K562 (cell line): ENCODE measurements at regions not wholly inside any gene's neighbourhood (a gene's known extent, or its start where the extent isn't known, plus 50 kb on each side); places are given as distances from the start of the nearest gene placed in this dataset.

Source experiments
- ATAC-seq: fragments of 200-7000 bp; cut with Tn5 transposase; 3 replicates; pipeline ENCODE4 v1.9.1; 2020; ENCODE audit warnings: moderate library complexity
- BruUV-seq: library from RNA; stranded (reverse); fragments of 400-500 nt; replicated peaks from 2 replicates; lab custom pipeline; 2021; lab: Mats Ljungman, UMichigan
- CTCF ChIA-PET: fragments of 300-600 bp; formaldehyde crosslinking; extraction: SDS; loops from one replicate; lab custom pipeline; 2021; ENCODE audit warnings: low intra/inter-chr PET ratio; lab: Yijun Ruan, JAX
- POLR2A ChIA-PET: fragments of 300-600, 350-650 bp; sonication (Branson Sonifier 250); formaldehyde crosslinking; extraction: SDS; loops from one replicate; lab custom pipeline; 2021; ENCODE audit warnings: antibody characterized with exemption, inconsistent platforms; lab: Yijun Ruan, JAX
- DNase-seq, 4 experiments: peaks; one replicate each; pipeline versions ENCODE4 v3.0.0 to v3.0.0-alpha.2; 2011 to 2018; ENCODE audit warnings: low spot score in 3 of 4, mixed read lengths in 3 of 4; ENCODE audit errors: extremely low read depth in 1 of 4
- FAIRE-seq: peaks from 2 replicates; lab custom pipeline; 2011; peaks lifted over from hg19 to GRCh38; lab: Jason Lieb, UNC
- H2AFZ ChIP-seq: 2 replicates; pipeline ENCODE4 v1.6.0; 2011; ENCODE audit warnings: low read depth, low read length, control low read depth, inconsistent platforms
- H3K27ac ChIP-seq: fragments of 200-600 bp; 3 replicates; pipeline ENCODE4 v1.8.0; 2011; ENCODE audit warnings: low read depth, mild to moderate bottlenecking, control low read depth, inconsistent platforms, low read length, moderate library complexity, mixed read lengths; ENCODE audit errors: extremely low read depth
- H3K27me3 ChIP-seq, 2 experiments: fragments of 300-600 bp in 1 of 2; 2 replicates in 1 of 2; 3 replicates in 1 of 2; pipeline versions ENCODE4 v1.6.0 to v1.8.0; 2011; ENCODE audit warnings: inconsistent platforms in 2 of 2, low read length in 2 of 2, mild to moderate bottlenecking in 1 of 2, mixed read lengths in 1 of 2, moderate library complexity in 1 of 2; ENCODE audit not compliant: control insufficient read depth in 2 of 2, insufficient read depth in 2 of 2
- H3K36me3 ChIP-seq: fragments of 300-600 bp; 3 replicates; pipeline ENCODE4 v1.8.0; 2011; ENCODE audit warnings: mild to moderate bottlenecking, low read length, inconsistent platforms; ENCODE audit not compliant: control insufficient read depth, insufficient read depth
- H3K4me1 ChIP-seq, 2 experiments: fragments of 200-600 bp in 1 of 2; replicated peaks in 1 of 2; 2 replicates in 1 of 2; 3 replicates in 1 of 2; pipeline versions ENCODE4 v1.5.1 to v1.8.0; 2011; ENCODE audit warnings: inconsistent platforms in 2 of 2, low read length in 2 of 2, mild to moderate bottlenecking in 1 of 2, mixed read lengths in 1 of 2, moderate library complexity in 1 of 2; ENCODE audit not compliant: control insufficient read depth in 2 of 2, insufficient read depth in 2 of 2
- H3K4me2 ChIP-seq: 2 replicates; pipeline ENCODE4 v1.6.1; 2011; ENCODE audit warnings: low read length, control low read depth, inconsistent platforms, mixed read lengths; ENCODE audit not compliant: insufficient read depth
- H3K4me3 ChIP-seq: fragments of 200-600 bp; sonication (generic), shearing (Covaris generic); 2 replicates; pipeline ENCODE4 v1.5.1; 2016; ENCODE audit warnings: control low read depth, inconsistent platforms
- H3K79me2 ChIP-seq: fragments of 200-600 bp; 3 replicates; pipeline ENCODE4 v1.8.0; 2011; ENCODE audit warnings: low read length, inconsistent platforms; ENCODE audit not compliant: control insufficient read depth, insufficient read depth
- H3K9ac ChIP-seq, 2 experiments: 2 replicates each; pipeline versions ENCODE4 v1.6.0 to v1.6.1; 2011; ENCODE audit warnings: low read depth in 2 of 2, low read length in 2 of 2, control low read depth in 1 of 2, inconsistent platforms in 1 of 2, mild to moderate bottlenecking in 1 of 2, mixed read lengths in 1 of 2; ENCODE audit not compliant: insufficient read depth in 1 of 2
- H3K9me1 ChIP-seq: one replicate; pipeline ENCODE4 v1.6.0; 2011; ENCODE audit warnings: inconsistent platforms, mild to moderate bottlenecking, low read length, moderate library complexity; ENCODE audit not compliant: control insufficient read depth, insufficient read depth
- H3K9me3 ChIP-seq: replicated peaks from 2 replicates; pipeline ENCODE4 v1.5.1; 2011; ENCODE audit warnings: low read depth, low read length, inconsistent platforms; ENCODE audit not compliant: control insufficient read depth, insufficient read depth
- H4K20me1 ChIP-seq: replicated peaks from 2 replicates; pipeline ENCODE4 v1.6.1; 2011; ENCODE audit warnings: low read length, inconsistent platforms, mixed read lengths; ENCODE audit not compliant: control insufficient read depth, insufficient read depth
- BRD4 ChIP-seq: fragments of 200-600 bp; sonication (generic); IDR thresholded peaks from 2 replicates; pipeline ENCODE4 v1.6.1; 2017; ENCODE audit warnings: inconsistent platforms
- ELF4 ChIP-seq: fragments of 450-650 bp; formaldehyde crosslinking; IDR thresholded peaks from 2 replicates; pipeline ENCODE4 v1.4.0; 2022; ENCODE audit warnings: missing genetic modification characterization
- ILK ChIP-seq: fragments of 450-650 bp; IDR thresholded peaks from 2 replicates; pipeline ENCODE4 v1.6.1; 2016; ENCODE audit warnings: missing genetic modification characterization, low read depth, mild to moderate bottlenecking, missing compliant biosample characterization, moderate library complexity, borderline replicate concordance
- MAFK ChIP-seq: IDR thresholded peaks from 2 replicates; pipeline ENCODE4 v1.6.1; 2011; ENCODE audit warnings: low read length, improper control_type of control experiment
- PTBP1 ChIP-seq: fragments of 200-400 bp; formaldehyde crosslinking; IDR thresholded peaks from 2 replicates; pipeline ENCODE4 v1.6.1; 2017; ENCODE audit warnings: low read depth, low read length
- RBM14 ChIP-seq: fragments of 200-400 bp; formaldehyde crosslinking; IDR thresholded peaks from 2 replicates; pipeline ENCODE4 v1.6.1; 2018; ENCODE audit warnings: low read depth, mild to moderate bottlenecking, low read length, moderate library complexity, borderline replicate concordance; ENCODE audit not compliant: insufficient read depth
- SETDB1 ChIP-seq: IDR thresholded peaks from one replicate; pipeline ENCODE4 v1.6.1; 2012; ENCODE audit warnings: low read length, control low read depth, inconsistent platforms
- U2AF1 ChIP-seq: fragments of 200-400 bp; formaldehyde crosslinking; optimal IDR thresholded peaks from 2 replicates; pipeline ENCODE3; 2017; ENCODE audit warnings: mild to moderate bottlenecking, low read depth, low read length, moderate library complexity
- ZZZ3 ChIP-seq: fragments of 450-650 bp; IDR thresholded peaks from 2 replicates; pipeline ENCODE4 v1.6.1; 2016; ENCODE audit warnings: antibody characterized with exemption, mild to moderate bottlenecking, moderate library complexity
- whole genome bisulfite sequencing: fragments of 100-300 bp; shearing (Covaris generic); methylation state at CpG from one replicate; pipeline ENCODE4 v1.1.6; 2016; ENCODE audit warnings: low coverage, mixed read lengths; ENCODE audit not compliant: insufficient coverage; ENCODE audit errors: missing lambda C conversion rate; 5-methylcytosine and 5-hydroxymethylcytosine counted together
- in situ Hi-C: fragments of 300-500 bp; cut with MboI; formaldehyde crosslinking; loops from 4 replicates; pipeline ENCODE4 v1.15.0; 2018; ENCODE audit warnings: inconsistent platforms, mixed read lengths
- intact Hi-C: fragments of 100-400 bp; cut with micrococcal nuclease; formaldehyde crosslinking; loops from 2 replicates; pipeline ENCODE4 v1.14.2; 2022
- TF ChIP-seq, protein P1 (sequence below): fragments of 250-450 bp; sonication (Bioruptor Pico); IDR thresholded peaks from 2 replicates; pipeline ENCODE4 v1.8.0; 2022; ENCODE audit warnings: inconsistent platforms
- TF ChIP-seq, protein P2 (sequence below): IDR thresholded peaks from 2 replicates; pipeline ENCODE4 v1.6.1; 2014; ENCODE audit warnings: antibody characterized with exemption

GRCh38 chr4:25982962-25983361, 68.9 kb downstream of the SMIM20 start:
- FAIRE-seq = no peak
- no peaks in the 10 kb centered on the region for H3K9me3 ChIP-seq
- no peak for DNase-seq
- no peaks in the 10 kb centered on the region for H3K79me2 ChIP-seq
- H3K27ac ChIP-seq = no peak overlapping the region
- no peaks in the 10 kb centered on the region for H3K4me1 ChIP-seq
- no peak overlapping the region for H2AFZ ChIP-seq
- H3K9me1 ChIP-seq = no peaks in the 10 kb centered on the region
- TF ChIP-seq MAFK (no peak), BRD4 (no peak), RBM14 (no peak), ZZZ3 (no peak), ELF4 (CRISPR knock-in tag) (no peak), ILK (no peak), PTBP1 (no peak), SETDB1 (no peak), U2AF1 (no peak)
- TF ChIP-seq, protein P1, sequence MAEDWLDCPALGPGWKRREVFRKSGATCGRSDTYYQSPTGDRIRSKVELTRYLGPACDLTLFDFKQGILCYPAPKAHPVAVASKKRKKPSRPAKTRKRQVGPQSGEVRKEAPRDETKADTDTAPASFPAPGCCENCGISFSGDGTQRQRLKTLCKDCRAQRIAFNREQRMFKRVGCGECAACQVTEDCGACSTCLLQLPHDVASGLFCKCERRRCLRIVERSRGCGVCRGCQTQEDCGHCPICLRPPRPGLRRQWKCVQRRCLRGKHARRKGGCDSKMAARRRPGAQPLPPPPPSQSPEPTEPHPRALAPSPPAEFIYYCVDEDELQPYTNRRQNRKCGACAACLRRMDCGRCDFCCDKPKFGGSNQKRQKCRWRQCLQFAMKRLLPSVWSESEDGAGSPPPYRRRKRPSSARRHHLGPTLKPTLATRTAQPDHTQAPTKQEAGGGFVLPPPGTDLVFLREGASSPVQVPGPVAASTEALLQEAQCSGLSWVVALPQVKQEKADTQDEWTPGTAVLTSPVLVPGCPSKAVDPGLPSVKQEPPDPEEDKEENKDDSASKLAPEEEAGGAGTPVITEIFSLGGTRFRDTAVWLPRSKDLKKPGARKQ (CRISPR knock-in tag) = no peak
- TF ChIP-seq, protein P2, sequence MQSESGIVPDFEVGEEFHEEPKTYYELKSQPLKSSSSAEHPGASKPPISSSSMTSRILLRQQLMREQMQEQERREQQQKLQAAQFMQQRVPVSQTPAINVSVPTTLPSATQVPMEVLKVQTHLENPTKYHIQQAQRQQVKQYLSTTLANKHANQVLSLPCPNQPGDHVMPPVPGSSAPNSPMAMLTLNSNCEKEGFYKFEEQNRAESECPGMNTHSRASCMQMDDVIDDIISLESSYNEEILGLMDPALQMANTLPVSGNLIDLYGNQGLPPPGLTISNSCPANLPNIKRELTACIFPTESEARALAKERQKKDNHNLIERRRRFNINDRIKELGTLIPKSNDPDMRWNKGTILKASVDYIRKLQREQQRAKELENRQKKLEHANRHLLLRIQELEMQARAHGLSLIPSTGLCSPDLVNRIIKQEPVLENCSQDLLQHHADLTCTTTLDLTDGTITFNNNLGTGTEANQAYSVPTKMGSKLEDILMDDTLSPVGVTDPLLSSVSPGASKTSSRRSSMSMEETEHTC = no peak
- TF ChIP-seq, all 486 proteins: peak for 0
- no peak overlapping the region for H3K4me3 ChIP-seq
- in situ Hi-C loops = no loop called here
- intact Hi-C loops = loop anchor here (10.0 kb wide), 1 partner anchor 538 kb away; no protein-coding TSS in a partner anchor
- no peak; the same call in 1 of the 3 replicates for ATAC-seq
- ChIA-PET CTCF (no interaction called here), POLR2A (interaction anchor here (0.6 to 1.1 kb wide), 3 partner anchors 13 to 158 kb away, joined by 3 read pairs; no protein-coding TSS in a partner anchor)
- no peaks in the 10 kb centered on the region for H3K36me3 ChIP-seq
- no peak overlapping the region for H3K4me2 ChIP-seq
- no peaks in the 10 kb centered on the region for H4K20me1 ChIP-seq
- peaks cover 12 to 43% of the 10 kb centered on the region in 2 experiments; a peak in 4 of 5 replicates for H3K27me3 ChIP-seq
- no TSS peak for BruUV-seq
- WGBS = 1% methylated on average over 7 of the region's 7 CpGs
- no peak overlapping the region for H3K9ac ChIP-seq
